ENCODE measurements at regions not wholly inside any gene's neighbourhood (a gene's known extent, or its start where the extent isn't known, plus 50 kb on each side); places are given as distances from the start of the nearest gene placed in this dataset.
A peak's percentile ranks its signal among the peaks of the same experiment; 100 is the strongest.
"Not testable (repeated sequence)": the region's sequence is repeated elsewhere in the genome, so short reads cannot be mapped to it uniquely, and the experiment has no call there.

- Histone ChIP-seq H3K9me3 (ENCODE audit: control insufficient read depth in 2 of 3, low read length in 3 of 3) (no peaks in the 10 kb centered on the region), H3K27me3 (ENCODE audit: control insufficient read depth in 2 of 2, insufficient read depth in 2 of 2, low read length in 2 of 2) (no peaks in the 10 kb centered on the region), H3K27ac (ENCODE audit: low read depth, low read length) (no peak overlapping the region), H3K36me3 (ENCODE audit: control insufficient read depth in 2 of 3, insufficient read depth in 3 of 3, low read length in 3 of 3) (no peaks in the 10 kb centered on the region), H3K4me1 (ENCODE audit: control insufficient read depth in 2 of 2, insufficient read depth in 2 of 2, low read length in 2 of 2) (no peaks in the 10 kb centered on the region), H3K4me3 (ENCODE audit: low read length) (no peak overlapping the region)
- no peaks in the 10 kb centered on the region for H3K36me3 Mint-ChIP-seq
- no peak overlapping the region for H3K4me3 Mint-ChIP-seq
- POLR2A ChIA-PET = no interaction called here
- DNase-seq = no peak
- H3K27me3 Mint-ChIP-seq = no peaks in the 10 kb centered on the region
- H3K27ac Mint-ChIP-seq = no peak overlapping the region
- CTCF ChIA-PET = no interaction called here
- H3K4me1 Mint-ChIP-seq = peaks cover 0 to 4% (median 2%) of the 10 kb centered on the region in 7 donors
- ATAC-seq = no peak
- intact Hi-C loops (cut with micrococcal nuclease) = no loop called here
- H3K9me3 Mint-ChIP-seq = no peaks in the 10 kb centered on the region
Measured at GRCh38 chr1:192903142-192903541, 94.3 kb downstream of the RGS2 start.

DNA sequence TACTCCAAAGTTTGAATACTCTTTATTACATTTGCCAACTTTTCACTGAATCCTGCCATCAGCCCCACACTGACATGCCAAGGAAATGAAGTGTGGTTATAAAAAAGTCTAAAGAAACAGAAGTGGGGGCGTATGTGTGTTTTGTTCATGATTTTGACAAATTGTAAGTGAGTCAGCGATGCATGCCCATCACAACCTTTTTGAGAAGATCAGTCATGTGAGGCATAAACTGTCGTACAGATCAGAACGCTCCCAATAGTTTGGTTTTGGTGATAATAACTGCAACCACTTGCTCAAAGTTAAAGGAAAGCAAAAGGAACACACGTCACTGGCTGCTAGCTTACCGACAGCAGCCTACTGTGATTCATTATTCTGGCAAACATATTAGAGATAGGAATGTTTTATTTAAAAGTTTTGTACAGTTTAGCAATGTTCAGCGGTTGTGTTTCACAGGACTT is 95.6 kb downstream of the RGS2 start:
- Histone ChIP-seq H3K27me3 (ENCODE audit: control insufficient read depth in 2 of 2, insufficient read depth in 2 of 2, low read length in 2 of 2) (no peaks in the 10 kb centered on the region), H3K36me3 (ENCODE audit: control insufficient read depth in 2 of 3, insufficient read depth in 3 of 3, low read length in 3 of 3) (no peaks in the 10 kb centered on the region), H3K27ac (ENCODE audit: low read depth, low read length) (no peak overlapping the region), H3K4me3 (ENCODE audit: low read length) (no peak overlapping the region), H3K4me1 (ENCODE audit: control insufficient read depth in 2 of 2, insufficient read depth in 2 of 2, low read length in 2 of 2) (no peaks in the 10 kb centered on the region), H3K9me3 (ENCODE audit: control insufficient read depth in 2 of 3, low read length in 3 of 3) (no peaks in the 10 kb centered on the region)
- DNase-seq (no peak), ATAC-seq (peak; percentile 28)
- peaks cover 0 to 4% (median 2%) of the 10 kb centered on the region in 7 donors for H3K4me1 Mint-ChIP-seq
- POLR2A ChIA-PET = no interaction called here
- no peaks in the 10 kb centered on the region for H3K27me3 Mint-ChIP-seq
- intact Hi-C loops (cut with micrococcal nuclease) = no loop called here
- peaks cover 0 to 4% (median 0%) of the 10 kb centered on the region in 5 donors for H3K36me3 Mint-ChIP-seq
- no peak overlapping the region for H3K4me3 Mint-ChIP-seq
- CTCF ChIA-PET = no interaction called here
- no peak overlapping the region for H3K27ac Mint-ChIP-seq
- H3K9me3 Mint-ChIP-seq = no peaks in the 10 kb centered on the region

DNA sequence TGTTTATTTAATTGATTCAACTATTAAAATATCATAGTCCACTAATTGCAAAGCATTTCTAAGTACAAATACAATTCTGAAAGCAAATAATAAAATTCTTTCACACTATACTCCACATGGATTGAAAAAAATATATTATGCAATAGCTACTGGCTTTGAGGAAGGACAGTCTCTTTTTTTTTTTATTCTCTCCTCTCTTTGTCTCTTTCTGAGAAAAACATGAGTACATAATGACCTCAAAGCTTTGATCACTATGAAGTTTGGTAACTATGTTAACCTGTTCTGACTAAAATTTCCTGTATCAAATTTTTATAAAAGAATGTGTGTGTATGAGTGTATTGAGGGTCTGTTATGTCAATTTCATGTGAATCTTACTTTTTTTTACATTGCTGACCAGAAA is 96.2 kb downstream of the RGS2 start:
- Mint-ChIP-seq H3K27ac (no peak overlapping the region), H3K4me3 (no peak overlapping the region), H3K9me3 (no peaks in the 10 kb centered on the region), H3K4me1 (peaks cover 0 to 4% (median 2%) of the 10 kb centered on the region in 7 donors), H3K36me3 (peaks cover 0 to 4% (median 0%) of the 10 kb centered on the region in 5 donors), H3K27me3 (no peaks in the 10 kb centered on the region)
- ATAC-seq = no peak
- Histone ChIP-seq H3K4me1 (ENCODE audit: control insufficient read depth in 2 of 2, insufficient read depth in 2 of 2, low read length in 2 of 2) (no peaks in the 10 kb centered on the region), H3K4me3 (ENCODE audit: low read length) (no peak overlapping the region), H3K27me3 (ENCODE audit: control insufficient read depth in 2 of 2, insufficient read depth in 2 of 2, low read length in 2 of 2) (no peaks in the 10 kb centered on the region), H3K36me3 (ENCODE audit: control insufficient read depth in 2 of 3, insufficient read depth in 3 of 3, low read length in 3 of 3) (no peaks in the 10 kb centered on the region), H3K27ac (ENCODE audit: low read depth, low read length) (no peak overlapping the region), H3K9me3 (ENCODE audit: control insufficient read depth in 2 of 3, low read length in 3 of 3) (no peaks in the 10 kb centered on the region)
- POLR2A ChIA-PET = no interaction called here
- no peak for DNase-seq
- intact Hi-C loops (cut with micrococcal nuclease) = no loop called here
- CTCF ChIA-PET = no interaction called here

DNA sequence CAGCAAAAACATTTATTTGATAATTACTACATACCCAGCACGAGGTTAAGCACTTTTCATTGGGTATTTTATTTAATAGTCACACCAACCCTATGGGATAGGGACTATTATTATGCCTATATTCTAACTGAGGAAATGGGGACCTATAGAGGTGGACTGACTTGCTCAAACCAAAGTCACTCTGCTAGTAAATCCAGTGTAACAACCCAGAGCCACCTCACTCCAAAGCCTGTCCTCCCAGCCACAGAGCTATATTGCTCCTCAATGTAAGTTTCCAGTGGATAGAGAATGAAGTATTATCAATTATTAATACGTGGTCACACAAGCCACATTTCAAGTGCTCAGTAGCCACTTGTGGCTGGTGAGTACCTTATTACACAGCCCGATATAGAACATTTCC is 97.5 kb downstream of the RGS2 start:
- no peak for ATAC-seq
- Histone ChIP-seq H3K4me1 (ENCODE audit: control insufficient read depth in 2 of 2, insufficient read depth in 2 of 2, low read length in 2 of 2) (no peaks in the 10 kb centered on the region), H3K27me3 (ENCODE audit: control insufficient read depth in 2 of 2, insufficient read depth in 2 of 2, low read length in 2 of 2) (no peaks in the 10 kb centered on the region), H3K9me3 (ENCODE audit: control insufficient read depth in 2 of 3, low read length in 3 of 3) (no peaks in the 10 kb centered on the region), H3K4me3 (ENCODE audit: low read length) (no peak overlapping the region), H3K27ac (ENCODE audit: low read depth, low read length) (no peak overlapping the region), H3K36me3 (ENCODE audit: control insufficient read depth in 2 of 3, insufficient read depth in 3 of 3, low read length in 3 of 3) (no peaks in the 10 kb centered on the region)
- Mint-ChIP-seq H3K4me3 (no peak overlapping the region), H3K27ac (no peak overlapping the region), H3K4me1 (peaks cover 0 to 4% (median 2%) of the 10 kb centered on the region in 7 donors), H3K36me3 (peaks cover 0 to 6% (median 0%) of the 10 kb centered on the region in 5 donors), H3K27me3 (no peaks in the 10 kb centered on the region), H3K9me3 (no peaks in the 10 kb centered on the region)
- DNase-seq = no peak
- ChIA-PET POLR2A (no interaction called here), CTCF (no interaction called here)
- intact Hi-C loops (cut with micrococcal nuclease) = no loop called here

GRCh38 chr1:192907545-192908243 is 98.9 kb downstream of the RGS2 start:
- CTCF ChIA-PET = no interaction called here
- intact Hi-C loops (cut with micrococcal nuclease) = no loop called here
- Mint-ChIP-seq H3K4me3 (no peak overlapping the region), H3K9me3 (peaks cover 0 to 5% (median 0%) of the 10 kb centered on the region in 11 donors), H3K36me3 (peaks cover 0 to 12% (median 0%) of the 10 kb centered on the region in 5 donors), H3K27me3 (no peaks in the 10 kb centered on the region), H3K27ac (no peak overlapping the region), H3K4me1 (peaks cover 0 to 4% (median 2%) of the 10 kb centered on the region in 7 donors)
- H3K4me3 ChIP-seq (ENCODE audit: low read length) = no peak overlapping the region
- DNase-seq (no peak), ATAC-seq (peak; percentile 79)
- no peak overlapping the region for H3K27ac ChIP-seq (ENCODE audit: low read depth, low read length)
- H3K9me3 ChIP-seq (ENCODE audit: control insufficient read depth in 2 of 3, low read length in 3 of 3) = no peaks in the 10 kb centered on the region
- H3K27me3 ChIP-seq (ENCODE audit: control insufficient read depth in 2 of 2, insufficient read depth in 2 of 2, low read length in 2 of 2) = no peaks in the 10 kb centered on the region
- H3K4me1 ChIP-seq (ENCODE audit: control insufficient read depth in 2 of 2, insufficient read depth in 2 of 2, low read length in 2 of 2) = no peaks in the 10 kb centered on the region
- POLR2A ChIA-PET = no interaction called here
- H3K36me3 ChIP-seq (ENCODE audit: control insufficient read depth in 2 of 3, insufficient read depth in 3 of 3, low read length in 3 of 3) = no peaks in the 10 kb centered on the region

GRCh38 chr1:192911896-192912656 is 103.2 kb downstream of the RGS2 start:
- H3K4me1 Mint-ChIP-seq; ATAC-seq; H3K4me1 ChIP-seq (ENCODE audit: control insufficient read depth in 2 of 2, insufficient read depth in 2 of 2, low read length in 2 of 2); H3K4me3 Mint-ChIP-seq; H3K9me3 Mint-ChIP-seq; H3K27me3 ChIP-seq (ENCODE audit: control insufficient read depth in 2 of 2, insufficient read depth in 2 of 2, low read length in 2 of 2); H3K9me3 ChIP-seq (ENCODE audit: control insufficient read depth in 2 of 3, low read length in 3 of 3); POLR2A ChIA-PET; H3K27ac ChIP-seq (ENCODE audit: low read depth, low read length); H3K36me3 ChIP-seq (ENCODE audit: control insufficient read depth in 2 of 3, insufficient read depth in 3 of 3, low read length in 3 of 3); H3K4me3 ChIP-seq (ENCODE audit: low read length); CTCF ChIA-PET; intact Hi-C loops (cut with micrococcal nuclease); DNase-seq; H3K27ac Mint-ChIP-seq; H3K27me3 Mint-ChIP-seq: not testable (repeated sequence)
- H3K36me3 Mint-ChIP-seq = peaks cover 0 to 12% (median 0%) of the 10 kb centered on the region in 5 donors

GRCh38 chr1:192913683-192914082 is 104.8 kb downstream of the RGS2 start:
- peaks cover 0 to 5% (median 0%) of the 10 kb centered on the region in 11 donors for H3K9me3 Mint-ChIP-seq
- H3K4me1 Mint-ChIP-seq = no peaks in the 10 kb centered on the region
- no peak for DNase-seq
- intact Hi-C loops (cut with micrococcal nuclease) = no loop called here
- Histone ChIP-seq H3K36me3 (ENCODE audit: control insufficient read depth in 2 of 3, insufficient read depth in 3 of 3, low read length in 3 of 3) (no peaks in the 10 kb centered on the region), H3K27ac (ENCODE audit: low read depth, low read length) (no peak overlapping the region), H3K9me3 (ENCODE audit: control insufficient read depth in 2 of 3, low read length in 3 of 3) (no peaks in the 10 kb centered on the region), H3K27me3 (ENCODE audit: control insufficient read depth in 2 of 2, insufficient read depth in 2 of 2, low read length in 2 of 2) (no peaks in the 10 kb centered on the region), H3K4me3 (ENCODE audit: low read length) (no peak overlapping the region), H3K4me1 (ENCODE audit: control insufficient read depth in 2 of 2, insufficient read depth in 2 of 2, low read length in 2 of 2) (no peaks in the 10 kb centered on the region)
- no peaks in the 10 kb centered on the region for H3K27me3 Mint-ChIP-seq
- POLR2A ChIA-PET = no interaction called here
- H3K27ac Mint-ChIP-seq = peak overlapping the region in 1 of 9 donors; percentile 32
- H3K36me3 Mint-ChIP-seq = peaks cover 0 to 12% (median 0%) of the 10 kb centered on the region in 5 donors
- no peak overlapping the region for H3K4me3 Mint-ChIP-seq
- CTCF ChIA-PET = no interaction called here
- ATAC-seq = no peak

Measured in naive thymus-derived CD4-positive, alpha-beta T cell (primary cell).